ENCODE measurements at regions not wholly inside any gene's neighbourhood (a gene's known extent, or its start where the extent isn't known, plus 50 kb on each side); places are given as distances from the start of the nearest gene placed in this dataset.
"Not testable (repeated sequence)": the region's sequence is repeated elsewhere in the genome, so short reads cannot be mapped to it uniquely, and the experiment has no call there.

DNA sequence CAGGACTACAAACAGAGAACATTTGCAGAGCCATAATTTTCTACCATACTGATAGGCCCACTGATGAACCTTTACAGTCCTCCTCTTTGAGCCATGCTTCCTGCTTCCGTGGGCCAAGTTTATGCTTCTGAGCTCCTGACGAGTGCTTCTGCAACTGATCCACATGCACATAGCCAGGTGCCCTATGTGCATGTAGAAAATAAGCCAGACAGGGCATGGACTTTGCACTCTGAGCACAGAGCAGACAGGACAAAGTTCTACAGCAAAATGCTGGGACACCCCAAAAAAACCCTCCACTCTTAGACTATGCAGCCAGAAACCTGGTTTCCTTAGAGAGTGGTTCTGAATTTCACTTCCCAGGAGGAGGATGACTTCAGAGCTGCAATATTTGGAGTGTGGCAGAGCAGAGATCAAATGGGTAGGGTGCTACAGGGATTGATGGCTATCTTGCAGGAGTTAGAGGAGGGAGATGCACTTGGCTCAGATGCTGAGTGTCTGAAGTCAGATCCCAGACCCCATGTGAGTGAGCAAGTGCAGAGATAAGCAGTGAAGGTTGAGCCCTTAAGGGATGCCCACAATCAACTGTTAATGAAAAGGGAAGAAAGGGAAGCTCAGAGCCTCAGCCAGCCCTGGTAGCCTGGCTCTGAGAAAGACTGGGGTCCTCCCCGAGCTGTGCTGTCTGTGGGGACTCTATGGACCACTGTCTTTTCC is 230.9 kb downstream of the DUSP10 start:
- no peak for DNase-seq (ENCODE audit: low read depth in 2 of 3, low spot score in 1 of 3)

DNA sequence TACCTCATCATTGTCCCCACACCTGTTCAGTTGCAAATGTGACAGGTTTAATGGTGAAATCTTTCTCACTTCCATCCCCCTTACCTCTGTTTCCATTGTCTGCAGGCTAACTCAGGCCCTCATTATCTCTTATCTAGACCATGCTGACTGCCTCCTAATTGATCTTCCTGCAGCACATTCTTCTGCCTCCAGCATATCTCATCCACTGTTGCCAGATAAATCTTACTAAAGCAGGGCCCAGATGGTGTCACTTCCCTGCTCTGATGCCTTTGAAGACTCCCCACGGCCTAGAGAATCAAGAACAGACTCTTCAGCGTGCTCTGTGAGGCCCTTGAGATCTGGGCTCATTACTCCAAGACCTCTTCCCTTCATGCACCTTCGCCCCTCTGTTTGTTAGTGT is 230.1 kb downstream of the DUSP10 start:
- DNase-seq (ENCODE audit: low read depth in 2 of 3, low spot score in 1 of 3), result no peak

DNA sequence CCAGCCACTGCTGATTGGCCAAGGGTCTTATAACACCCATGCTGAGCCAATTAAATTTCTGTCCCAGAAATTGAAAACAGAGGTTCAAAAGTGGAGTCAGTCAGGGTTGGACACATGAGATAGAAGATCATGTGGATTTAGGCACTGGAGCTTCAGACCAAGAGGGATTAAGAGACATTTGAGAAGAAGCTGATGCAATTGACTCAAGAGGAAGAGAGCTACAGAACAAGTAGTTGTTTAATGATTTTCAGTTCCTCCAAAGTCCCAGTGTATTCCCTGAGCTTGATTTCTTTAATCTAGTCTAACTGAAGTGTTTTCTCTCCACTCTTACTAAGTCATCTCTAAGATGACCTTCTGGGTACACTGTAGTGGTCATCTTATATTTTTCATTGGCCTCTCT is 227.1 kb downstream of the DUSP10 start:
- no peak for DNase-seq (ENCODE audit: low read depth in 2 of 3, low spot score in 1 of 3)

DNA sequence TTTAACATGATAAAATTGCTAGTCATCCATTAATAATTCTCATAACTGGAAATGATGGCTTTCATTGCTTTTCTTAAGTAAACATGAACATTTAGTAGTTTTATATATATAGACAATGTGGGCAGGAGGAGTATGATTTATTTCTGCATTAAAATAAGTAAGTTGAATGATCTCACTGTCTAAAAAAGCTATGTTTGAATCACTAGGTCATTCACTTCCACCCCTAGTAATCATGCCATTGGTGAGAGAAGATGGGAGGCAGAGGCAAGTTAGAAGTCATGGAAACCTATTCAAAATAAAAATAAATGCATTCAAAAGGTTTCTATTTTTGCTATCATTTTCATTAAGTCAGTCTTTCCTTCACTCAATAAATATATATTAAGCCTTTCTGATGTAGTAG is 226.4 kb downstream of the DUSP10 start:
- DNase-seq (ENCODE audit: low read depth in 2 of 3, low spot score in 1 of 3), result no peak

DNA sequence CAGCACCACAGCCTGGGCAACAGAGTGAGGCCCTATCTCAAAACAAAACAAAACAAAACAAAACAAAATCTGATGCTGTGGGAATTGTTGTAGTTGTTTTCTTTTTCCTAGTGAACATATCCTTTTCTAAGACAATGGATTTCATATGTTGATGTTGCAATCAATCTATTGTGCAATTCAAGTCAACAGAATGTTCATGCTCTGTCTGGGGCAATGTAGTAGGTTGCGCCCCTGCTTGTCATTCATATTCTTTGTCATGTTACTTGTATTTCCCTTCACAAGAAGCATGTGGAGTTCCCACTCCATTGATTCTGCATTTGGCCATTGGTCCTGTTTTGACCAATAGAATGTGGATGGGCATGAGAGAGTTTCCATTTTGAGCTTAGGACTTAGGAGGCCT is 223.9 kb downstream of the DUSP10 start:
- no peak for DNase-seq (ENCODE audit: low read depth in 2 of 3, low spot score in 1 of 3)

DNA sequence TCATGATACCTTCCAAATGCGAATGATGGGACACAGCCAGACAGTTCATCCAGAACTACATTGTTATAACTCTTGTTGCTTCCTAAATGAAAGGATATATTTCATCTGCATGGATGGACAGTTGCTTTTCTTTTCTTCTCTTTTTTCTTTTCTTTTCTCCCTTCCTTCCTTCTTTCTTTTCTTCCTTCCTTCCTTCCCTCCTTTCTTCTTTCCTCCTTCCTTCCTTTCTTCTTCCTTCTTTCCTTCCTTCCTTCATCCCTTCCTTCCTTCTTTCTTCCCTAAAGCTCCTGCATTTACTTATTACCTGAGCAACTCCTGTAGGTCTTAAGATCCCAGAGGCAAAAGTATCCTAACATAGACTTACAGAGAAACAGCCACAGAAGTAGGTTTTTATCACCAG is 221.6 kb downstream of the DUSP10 start:
- DNase-seq (ENCODE audit: low read depth in 2 of 3, low spot score in 1 of 3), result no peak

DNA sequence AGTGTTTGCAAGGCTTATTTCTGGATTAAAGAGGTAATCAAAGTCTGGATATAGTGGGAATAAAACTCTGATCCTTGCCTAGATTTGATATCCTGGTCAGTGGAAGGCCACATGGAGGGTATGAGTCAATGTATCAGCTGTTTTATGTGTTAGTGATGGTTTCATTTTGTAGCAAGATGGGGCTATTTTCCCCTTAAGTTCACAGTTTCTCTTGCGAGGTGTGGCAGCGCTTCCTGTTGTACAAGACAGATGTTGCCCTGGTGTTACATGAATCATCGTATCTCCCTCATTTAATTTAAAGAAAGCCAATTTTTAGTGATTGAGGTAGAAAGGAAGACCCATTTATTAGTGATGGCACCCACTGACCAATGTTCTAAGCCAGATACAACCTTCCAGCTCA is 220.2 kb downstream of the DUSP10 start:
- no peak for DNase-seq (ENCODE audit: low read depth in 2 of 3, low spot score in 1 of 3)

DNA sequence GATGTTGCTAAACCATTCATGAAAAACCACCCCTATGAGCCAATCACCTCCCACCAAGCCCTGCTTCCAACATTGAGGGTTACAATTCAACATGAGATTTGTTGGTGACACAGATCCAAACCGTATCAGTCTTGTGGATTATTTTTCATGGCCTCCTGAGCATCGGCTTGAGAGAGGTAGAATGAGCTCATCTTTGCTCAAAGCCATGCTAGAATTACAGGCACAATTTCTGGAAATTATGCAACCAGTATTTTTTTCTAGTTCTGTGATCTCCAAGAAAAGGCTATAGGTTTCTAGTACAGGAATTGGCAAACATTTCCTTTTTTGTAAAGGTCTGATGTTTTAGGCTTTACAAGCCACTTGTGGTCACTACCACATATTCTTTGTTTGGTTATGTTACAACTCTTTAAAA is 219.4 kb downstream of the DUSP10 start:
- no peak for DNase-seq (ENCODE audit: low read depth in 2 of 3, low spot score in 1 of 3)

DNA sequence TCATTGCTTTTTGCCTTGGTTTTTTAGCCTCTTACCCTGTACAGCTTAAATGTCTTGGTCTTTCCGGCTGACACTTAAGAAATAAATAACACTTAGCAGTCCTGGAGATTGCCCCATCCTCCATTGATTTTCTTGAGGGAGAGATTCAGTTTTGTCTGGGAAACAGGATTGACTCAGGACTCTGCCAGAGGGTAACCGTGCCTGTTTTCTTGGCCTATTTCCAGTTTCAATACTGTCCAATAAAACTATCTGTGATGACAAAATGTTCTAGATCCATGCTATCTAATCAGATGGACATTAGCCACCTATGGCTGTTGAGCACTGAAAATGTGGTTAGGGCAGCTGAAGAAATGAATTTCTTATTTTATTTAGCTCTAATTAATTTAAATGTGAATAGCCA is 216.1 kb downstream of the DUSP10 start:
- no peak for DNase-seq (ENCODE audit: low read depth in 2 of 3, low spot score in 1 of 3)

DNA sequence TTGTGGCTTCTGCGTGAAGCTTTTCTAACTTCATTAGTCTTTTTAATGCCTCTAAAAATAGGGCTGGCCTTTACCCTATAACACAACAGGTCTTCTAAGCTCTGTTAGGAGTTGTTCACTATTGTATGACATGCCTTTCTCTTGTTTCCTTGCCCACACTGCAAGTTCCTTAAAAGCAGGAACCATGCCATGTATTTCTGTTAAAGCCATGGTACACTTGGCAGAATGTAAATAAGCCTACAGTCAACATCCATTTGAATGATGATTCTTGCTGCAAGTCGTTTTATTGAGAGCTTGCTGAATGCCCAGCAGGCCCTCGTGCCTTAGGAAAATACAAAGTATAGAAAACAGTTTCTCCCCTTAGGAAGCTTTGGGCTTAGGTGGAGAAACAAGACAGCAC is 214.6 kb downstream of the DUSP10 start:
- no peak for DNase-seq (ENCODE audit: low read depth in 2 of 3, low spot score in 1 of 3)

DNA sequence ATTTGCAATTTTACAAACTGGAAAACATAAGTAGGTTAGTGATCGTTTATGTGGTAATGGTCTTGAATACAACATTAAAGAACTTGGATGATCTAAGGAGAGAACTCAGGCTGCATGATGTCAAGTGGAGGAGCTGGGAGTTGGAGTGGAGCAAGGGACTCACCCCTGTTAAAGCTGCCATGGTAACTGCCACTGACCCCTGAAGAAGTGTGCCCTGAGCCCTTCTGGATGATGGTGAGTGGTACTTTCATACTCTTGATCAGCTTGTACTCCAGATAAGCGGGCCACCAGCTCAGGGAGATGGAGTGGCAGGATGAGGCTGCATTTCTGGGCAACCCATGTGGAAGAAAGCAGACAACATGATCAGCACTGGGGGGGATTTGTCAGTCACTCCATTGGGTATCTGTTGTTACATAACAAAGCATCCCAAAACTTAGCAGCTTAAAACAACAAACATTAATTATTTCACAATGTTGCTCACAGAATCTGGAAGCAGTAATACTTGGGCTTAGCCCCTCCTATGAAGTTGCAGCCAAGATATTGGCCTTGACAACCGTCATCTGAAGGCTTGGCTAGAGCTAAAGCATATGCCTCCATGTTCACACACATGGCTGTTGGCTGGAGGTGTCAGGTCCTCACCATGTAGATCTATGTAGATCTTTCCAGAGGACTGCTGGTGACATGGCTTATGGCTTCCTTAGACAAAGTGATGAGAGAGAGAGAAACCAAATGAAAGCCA is 213.8 kb downstream of the DUSP10 start:
- DNase-seq (ENCODE audit: low read depth in 2 of 3, low spot score in 1 of 3), result no peak

DNA sequence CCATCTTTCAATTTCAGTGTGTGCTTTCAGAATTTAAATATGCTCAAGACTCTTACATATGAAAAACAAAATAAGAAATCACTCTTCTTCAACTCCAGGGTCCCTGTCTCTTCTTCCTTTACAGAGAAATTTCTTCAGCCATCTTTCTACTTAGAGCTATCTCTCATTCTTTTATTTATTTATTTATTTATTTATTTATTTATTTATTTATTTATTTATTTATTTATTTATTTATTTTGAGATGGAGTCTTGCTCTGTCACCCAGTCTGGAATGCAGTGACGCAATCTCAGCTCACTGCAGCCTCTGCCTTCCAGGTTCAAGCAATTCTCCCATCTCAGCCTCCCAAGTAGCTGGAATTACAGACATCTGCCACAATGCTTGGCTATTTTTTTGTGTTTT is 211.7 kb downstream of the DUSP10 start:
- DNase-seq (ENCODE audit: low read depth in 2 of 3, low spot score in 1 of 3), result not testable (repeated sequence)

DNA sequence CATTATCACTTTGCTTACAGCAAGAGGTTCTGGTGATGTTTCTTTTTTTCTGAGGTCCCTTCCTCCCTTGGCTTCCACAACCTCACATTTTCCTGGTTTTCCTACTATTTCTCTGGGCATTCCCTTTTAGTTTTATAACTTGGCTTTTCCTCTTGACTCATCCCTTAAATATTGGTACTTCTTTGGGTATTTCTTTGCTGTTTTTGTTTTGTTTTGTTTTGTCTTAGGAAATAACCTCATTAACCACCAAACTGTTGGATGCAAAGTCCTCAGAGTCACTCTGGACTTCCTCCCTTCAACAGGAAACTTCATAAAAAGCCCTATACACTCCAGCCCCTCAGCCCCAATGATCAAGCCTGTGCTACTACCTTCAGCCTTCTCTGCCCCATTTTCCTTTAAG is 211.1 kb downstream of the DUSP10 start:
- DNase-seq (ENCODE audit: low read depth in 2 of 3, low spot score in 1 of 3), result no peak

DNA sequence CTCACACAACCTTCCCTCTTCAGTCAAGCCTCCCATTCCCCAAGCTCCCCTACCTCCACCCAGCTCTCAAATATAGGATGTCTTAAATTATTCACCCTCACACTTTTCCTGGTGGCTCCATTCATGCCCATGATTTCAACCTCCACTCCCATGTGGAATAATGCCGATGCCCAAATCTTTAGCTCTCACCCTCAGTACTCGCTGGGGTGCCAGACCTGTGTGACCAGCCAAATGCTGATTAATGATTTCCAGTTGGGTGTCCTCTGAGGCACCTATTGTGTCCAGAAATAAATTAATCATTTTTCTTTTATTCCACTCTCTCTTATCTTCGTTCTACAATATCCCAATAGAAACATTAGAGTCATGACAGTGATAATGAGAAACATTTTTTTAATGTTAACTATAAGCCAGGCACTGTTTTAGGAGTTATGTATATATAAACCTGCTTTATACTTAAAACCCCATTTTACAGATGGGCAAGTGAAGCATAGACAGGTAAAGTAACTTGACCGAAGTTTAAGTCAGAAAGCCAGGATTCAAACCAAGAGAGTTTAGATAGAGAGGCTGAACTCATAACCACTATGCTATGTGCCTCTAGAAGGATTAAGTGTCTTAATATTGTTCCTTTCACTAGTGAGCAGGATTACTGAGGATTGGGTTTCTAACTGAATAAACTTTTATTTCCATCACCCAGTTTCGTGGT is 209.7 kb downstream of the DUSP10 start:
- DNase-seq (ENCODE audit: low read depth in 2 of 3, low spot score in 1 of 3), result no peak

DNA sequence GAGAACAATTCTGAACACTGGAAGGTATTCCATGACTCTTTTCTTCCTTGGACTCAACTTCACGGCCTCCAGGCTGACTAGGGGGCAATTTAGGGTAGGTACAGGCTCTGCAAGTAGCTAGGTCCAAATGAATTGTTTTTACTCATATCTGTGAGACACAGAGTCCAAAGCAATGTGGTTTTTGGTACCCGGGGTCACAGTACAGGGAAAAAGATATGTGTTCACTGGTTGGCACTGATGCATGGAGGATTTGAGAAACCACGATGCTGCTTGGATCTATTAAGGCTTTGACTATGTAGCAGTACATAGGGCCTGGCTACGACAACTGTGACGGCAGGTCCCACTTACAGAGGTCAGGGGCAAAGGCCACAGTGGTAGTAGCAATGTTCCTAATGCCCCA is 200.6 kb downstream of the DUSP10 start:
- no peak for DNase-seq (ENCODE audit: low read depth in 2 of 3, low spot score in 1 of 3)

DNA sequence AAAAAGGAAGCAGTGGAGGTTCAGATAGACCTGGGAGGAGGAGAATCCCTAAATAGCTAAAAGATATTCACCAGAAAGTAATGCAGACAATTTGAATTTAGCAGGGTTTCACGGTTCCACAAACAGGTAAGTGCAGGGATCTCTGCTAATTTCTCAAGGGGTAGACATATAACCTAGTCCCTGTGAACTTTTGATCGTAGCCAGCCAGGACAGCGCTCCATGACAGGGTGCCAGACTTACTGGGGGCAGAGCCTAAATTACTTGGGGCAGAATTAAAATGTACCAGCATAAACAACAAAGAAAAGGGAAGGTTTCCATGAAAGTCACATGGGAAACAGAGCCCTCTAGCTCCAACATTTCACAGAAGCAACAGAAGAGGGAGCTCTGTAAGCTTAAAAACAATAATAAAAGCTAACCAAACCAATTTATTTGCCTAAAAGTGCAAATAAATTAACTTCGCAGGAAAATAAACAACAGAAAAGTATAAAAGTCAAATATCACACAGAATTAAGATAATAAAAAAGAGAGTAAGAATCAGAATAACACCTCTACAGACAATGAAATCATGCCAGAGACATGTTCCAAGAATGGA is 198.3 kb downstream of the DUSP10 start:
- no peak for DNase-seq (ENCODE audit: low read depth in 2 of 3, low spot score in 1 of 3)

DNA sequence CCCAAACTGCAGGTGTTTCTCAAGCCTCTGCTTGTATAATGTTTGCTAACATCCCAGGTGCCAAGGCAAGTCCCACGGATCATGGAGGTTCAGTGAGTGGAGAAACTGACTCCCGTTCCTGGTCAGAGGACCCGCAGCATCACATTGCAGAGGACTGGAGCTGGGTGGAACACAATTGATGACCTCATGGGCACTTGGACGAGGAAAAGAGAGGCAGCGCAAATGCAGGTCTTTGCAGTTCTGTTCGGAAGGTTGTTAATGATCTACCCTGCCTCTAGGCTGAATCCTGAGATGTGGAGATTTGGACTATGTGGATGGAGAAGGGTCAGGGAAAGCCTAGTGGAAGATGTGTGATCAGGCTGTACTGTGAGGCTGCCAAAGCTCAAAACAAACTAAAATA is 192.9 kb downstream of the DUSP10 start:
- no peak for DNase-seq (ENCODE audit: low read depth in 2 of 3, low spot score in 1 of 3)

DNA sequence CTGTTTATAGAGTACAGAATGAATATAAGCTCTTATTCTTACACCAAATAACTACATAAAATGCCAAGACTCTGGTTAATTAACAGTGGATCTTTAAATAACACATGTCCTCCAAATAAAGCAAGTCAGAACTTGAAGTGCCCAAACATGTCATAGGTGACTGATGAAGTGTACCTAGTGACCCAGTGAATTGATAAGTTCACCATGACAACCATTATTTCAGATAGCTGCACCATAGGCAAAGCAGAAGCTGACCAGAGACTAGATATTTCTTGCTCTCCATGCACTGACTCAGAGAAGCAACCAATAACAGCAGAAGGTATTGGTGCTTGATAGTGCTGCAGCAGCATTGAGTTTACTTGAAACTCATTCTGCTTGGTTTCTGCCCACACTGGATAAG is 192.1 kb downstream of the DUSP10 start:
- no peak for DNase-seq (ENCODE audit: low read depth in 2 of 3, low spot score in 1 of 3)

DNA sequence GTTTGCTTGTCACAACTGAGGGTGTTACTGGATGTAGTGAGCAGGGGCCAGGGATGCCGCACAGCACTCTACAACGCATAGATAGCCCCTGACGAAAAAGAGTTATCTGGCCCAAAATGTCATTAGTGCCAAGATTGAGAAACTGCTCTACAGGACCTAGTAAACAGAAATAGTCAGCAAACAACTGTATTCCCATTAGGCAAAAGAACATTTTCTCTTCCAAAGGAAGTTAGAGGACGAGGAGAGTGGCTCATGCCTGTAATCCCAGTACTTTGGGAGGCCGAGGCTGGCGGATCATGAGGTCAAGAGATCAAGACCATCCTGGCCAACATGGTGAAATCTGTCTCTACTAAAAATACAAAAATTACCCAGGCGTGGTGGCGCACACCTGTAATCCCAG is 189.1 kb downstream of the DUSP10 start:
- DNase-seq (ENCODE audit: low read depth in 2 of 3, low spot score in 1 of 3), result not testable (repeated sequence)

DNA sequence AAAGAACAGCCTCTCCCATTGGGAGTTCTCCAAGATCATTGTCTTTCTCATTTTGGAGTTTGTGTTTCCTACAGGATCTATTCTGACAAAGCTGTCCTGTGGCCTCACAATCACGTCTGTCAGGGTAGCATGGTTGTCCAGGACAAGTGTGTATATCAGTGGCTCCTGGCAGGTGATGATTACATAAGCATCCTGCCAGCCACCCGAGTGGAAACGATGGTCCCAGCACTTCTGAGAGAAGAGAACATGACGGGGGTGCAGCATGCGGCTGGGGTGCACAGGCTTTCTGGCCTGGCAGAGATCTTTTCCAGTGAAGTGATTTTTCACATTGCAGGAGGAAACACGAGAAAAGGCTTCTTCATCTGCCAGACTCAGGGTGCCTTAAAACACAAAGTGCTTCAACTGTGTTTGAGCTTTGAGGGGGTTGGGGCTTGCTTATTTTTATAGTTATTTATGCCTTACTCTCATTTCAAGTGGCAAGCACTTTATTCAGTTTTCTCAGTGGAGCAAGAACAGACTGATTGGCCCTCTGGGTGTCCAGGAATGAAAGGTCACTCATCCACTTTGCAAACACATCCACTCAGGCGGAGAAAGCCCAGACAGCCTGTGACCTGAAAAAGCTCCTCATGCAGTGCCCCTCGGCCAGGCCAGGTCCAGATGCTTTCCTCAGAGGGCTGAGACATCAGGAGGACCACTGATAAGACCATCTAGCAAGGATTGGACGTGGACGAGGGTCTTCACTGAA is 186.0 kb downstream of the DUSP10 start:
- no peak for DNase-seq (ENCODE audit: low read depth in 2 of 3, low spot score in 1 of 3)

DNA sequence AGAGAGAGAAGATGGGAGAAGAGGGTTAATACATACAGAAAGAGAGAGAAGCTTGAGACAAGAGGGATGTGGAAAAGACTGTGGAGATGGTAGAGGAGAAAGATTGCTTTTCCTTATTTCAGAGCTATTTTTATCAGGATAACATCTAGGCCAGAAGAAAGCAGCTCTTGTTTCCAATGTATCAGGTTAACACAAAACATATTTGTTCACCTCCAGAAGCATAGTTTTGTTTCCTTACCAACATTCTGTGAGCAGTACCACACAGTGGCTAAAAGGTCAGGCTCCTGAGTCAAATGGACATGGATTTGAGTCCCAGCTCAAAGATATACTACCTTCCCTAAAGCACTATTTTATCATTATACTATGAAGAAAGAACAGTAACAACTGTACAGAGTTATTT is 185.5 kb downstream of the DUSP10 start:
- no peak for DNase-seq (ENCODE audit: low read depth in 2 of 3, low spot score in 1 of 3)
